HepG2 (cell line): ENCODE measurements at regions not wholly inside any gene's neighbourhood (a gene's known extent, or its start where the extent isn't known, plus 50 kb on each side); places are given as distances from the start of the nearest gene placed in this dataset.
A peak's percentile ranks its signal among the peaks of the same experiment; 100 is the strongest.

ENCODE experiments used
- ATAC-seq: fragments of 200-7000 bp; cut with Tn5 transposase; 3 replicates; pipeline ENCODE4 v1.9.1; 2020; ENCODE audit warnings: mild to moderate bottlenecking, moderate library complexity
- BruUV-seq: library from RNA; stranded (reverse); fragments of 400-500 nt; replicated peaks from 2 replicates; lab custom pipeline; 2021; lab: Mats Ljungman, UMichigan
- CTCF ChIA-PET: fragments of 300-600 bp; formaldehyde crosslinking; extraction: SDS; loops from one replicate; lab custom pipeline; 2021; ENCODE audit warnings: low total read pairs, inconsistent platforms, low intra/inter-chr PET ratio; lab: Yijun Ruan, JAX
- POLR2A ChIA-PET: fragments of 350-600 bp; sonication (Branson Sonifier 250); formaldehyde crosslinking; loops from one replicate; lab custom pipeline; 2020; ENCODE audit warnings: antibody characterized with exemption, inconsistent platforms; lab: Yijun Ruan, JAX
- DNase-seq: peaks from one replicate; pipeline ENCODE4 v3.0.0-alpha.2; 2015; ENCODE audit warnings: low spot score
- FAIRE-seq: peaks from 3 replicates; lab custom pipeline; 2011; peaks lifted over from hg19 to GRCh38; lab: Jason Lieb, UNC
- H2AFZ ChIP-seq: one replicate; pipeline ENCODE4 v1.6.1; 2011; ENCODE audit warnings: low read length, inconsistent platforms
- H3K27ac ChIP-seq: fragments of 300-600 bp; 3 replicates; pipeline ENCODE4 v1.8.0; 2011; ENCODE audit warnings: mixed run types, mild to moderate bottlenecking, mixed read lengths, low read length, inconsistent platforms; ENCODE audit not compliant: insufficient read depth; ENCODE audit errors: extremely low read length
- H3K27me3 ChIP-seq, 2 experiments: fragments of 200-600 bp in 1 of 2; 2 replicates in 1 of 2; 3 replicates in 1 of 2; pipeline versions ENCODE4 v1.6.0 to v1.8.0; 2011; ENCODE audit warnings: low read length in 2 of 2, mild to moderate bottlenecking in 2 of 2, moderate library complexity in 2 of 2, inconsistent platforms in 1 of 2; ENCODE audit not compliant: insufficient read depth in 2 of 2, control insufficient read depth in 1 of 2
- H3K36me3 ChIP-seq, 2 experiments: fragments of 200-600 bp in 1 of 2; replicated peaks in 1 of 2; 2 replicates in 1 of 2; 3 replicates in 1 of 2; pipeline versions ENCODE4 v1.5.1 to v1.8.0; 2011; ENCODE audit warnings: low read length in 2 of 2, inconsistent platforms in 1 of 2; ENCODE audit not compliant: insufficient read depth in 2 of 2, control insufficient read depth in 1 of 2
- H3K4me1 ChIP-seq: 2 replicates; pipeline ENCODE4 v1.5.1; 2012; ENCODE audit warnings: low read length, inconsistent platforms; ENCODE audit not compliant: insufficient read depth
- H3K4me2 ChIP-seq: 2 replicates; pipeline ENCODE4 v1.6.0; 2011; ENCODE audit warnings: low read depth, low read length, inconsistent platforms
- H3K4me3 ChIP-seq, 3 experiments: fragments of 200-600 bp in 1 of 3; sonication (generic), shearing (Covaris generic) in 1 of 3; replicated peaks in 1 of 3; 2 replicates each; pipeline ENCODE4 v1.5.1; 2011 to 2016; ENCODE audit warnings: low read length in 3 of 3, inconsistent platforms in 2 of 3, low read depth in 2 of 3, mild to moderate bottlenecking in 2 of 3, control low read depth in 1 of 3, mixed read lengths in 1 of 3; ENCODE audit not compliant: insufficient read depth in 1 of 3
- H3K79me2 ChIP-seq: one replicate; pipeline ENCODE4 v1.6.1; 2011; ENCODE audit warnings: low read length, inconsistent platforms; ENCODE audit not compliant: insufficient read depth
- H3K9ac ChIP-seq: 2 replicates; pipeline ENCODE4 v1.6.0; 2011; ENCODE audit warnings: mild to moderate bottlenecking, low read depth, low read length, inconsistent platforms; ENCODE audit not compliant: insufficient read depth
- H3K9me3 ChIP-seq: 2 replicates; pipeline ENCODE4 v1.5.1; 2012; ENCODE audit warnings: mild to moderate bottlenecking, low read length
- H4K20me1 ChIP-seq: 2 replicates; pipeline ENCODE4 v1.6.0; 2011; ENCODE audit warnings: inconsistent platforms, mild to moderate bottlenecking, low read length, moderate library complexity; ENCODE audit not compliant: insufficient read depth
- IKZF1 ChIP-seq: fragments of 450-650 bp; IDR thresholded peaks from 2 replicates; pipeline ENCODE4 v1.7.1; 2016
- MAFF ChIP-seq: IDR thresholded peaks from 2 replicates; pipeline ENCODE4 v1.6.1; 2011; ENCODE audit warnings: low read depth, low read length, improper control_type of control experiment
- ZFY ChIP-seq: sonication (generic); formaldehyde crosslinking; IDR thresholded peaks from 2 replicates; pipeline ENCODE4 v1.4.0; 2020; ENCODE audit warnings: missing genetic modification reagents
- WGBS: methylation state at CpG from one replicate; pipeline ENCODE4 v1.1.6; 2017; ENCODE audit warnings: low lambda C conversion rate; 5-methylcytosine and 5-hydroxymethylcytosine counted together
- in situ Hi-C: cut with HindIII; loops from 2 replicates; pipeline ENCODE4 v1.10.0; 2017; ENCODE audit warnings: low pct_unique_long_range_greater_than_20kb; ENCODE audit not compliant: extremely low pct_ligation_motif_present
- intact Hi-C: fragments of 100-400 bp; cut with micrococcal nuclease; formaldehyde crosslinking; loops from one replicate; pipeline ENCODE4 v1.10.0; 2022; ENCODE audit not compliant: unreplicated experiment
- TF ChIP-seq, protein P1 (sequence below): sonication (generic); formaldehyde crosslinking; IDR thresholded peaks from 2 replicates; pipeline ENCODE4 v1.4.0; 2020; ENCODE audit warnings: missing genetic modification reagents, borderline replicate concordance

DNA sequence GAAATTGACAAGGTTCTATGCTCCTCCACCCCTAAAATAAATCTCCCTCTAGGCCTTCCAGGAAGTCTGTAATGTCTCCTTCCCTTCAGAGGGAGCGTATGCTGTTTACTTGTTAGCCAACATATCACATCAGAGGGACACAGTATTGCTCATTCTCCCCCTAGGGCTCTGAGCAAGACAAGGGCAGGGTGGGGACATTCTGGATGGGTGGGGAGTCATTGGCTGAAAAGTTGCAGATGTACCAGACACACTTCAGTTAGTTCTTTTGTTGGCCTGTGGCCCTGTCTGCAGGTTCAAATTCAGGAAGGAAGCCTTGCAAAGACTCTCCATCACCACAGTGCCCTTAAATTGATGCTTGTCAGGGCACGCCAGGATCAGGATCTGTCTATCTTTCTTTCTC, 106.3 kb upstream of the TEX13D start (continued):
- no peak for TF ChIP-seq ZFY
- TF ChIP-seq, protein P1, sequence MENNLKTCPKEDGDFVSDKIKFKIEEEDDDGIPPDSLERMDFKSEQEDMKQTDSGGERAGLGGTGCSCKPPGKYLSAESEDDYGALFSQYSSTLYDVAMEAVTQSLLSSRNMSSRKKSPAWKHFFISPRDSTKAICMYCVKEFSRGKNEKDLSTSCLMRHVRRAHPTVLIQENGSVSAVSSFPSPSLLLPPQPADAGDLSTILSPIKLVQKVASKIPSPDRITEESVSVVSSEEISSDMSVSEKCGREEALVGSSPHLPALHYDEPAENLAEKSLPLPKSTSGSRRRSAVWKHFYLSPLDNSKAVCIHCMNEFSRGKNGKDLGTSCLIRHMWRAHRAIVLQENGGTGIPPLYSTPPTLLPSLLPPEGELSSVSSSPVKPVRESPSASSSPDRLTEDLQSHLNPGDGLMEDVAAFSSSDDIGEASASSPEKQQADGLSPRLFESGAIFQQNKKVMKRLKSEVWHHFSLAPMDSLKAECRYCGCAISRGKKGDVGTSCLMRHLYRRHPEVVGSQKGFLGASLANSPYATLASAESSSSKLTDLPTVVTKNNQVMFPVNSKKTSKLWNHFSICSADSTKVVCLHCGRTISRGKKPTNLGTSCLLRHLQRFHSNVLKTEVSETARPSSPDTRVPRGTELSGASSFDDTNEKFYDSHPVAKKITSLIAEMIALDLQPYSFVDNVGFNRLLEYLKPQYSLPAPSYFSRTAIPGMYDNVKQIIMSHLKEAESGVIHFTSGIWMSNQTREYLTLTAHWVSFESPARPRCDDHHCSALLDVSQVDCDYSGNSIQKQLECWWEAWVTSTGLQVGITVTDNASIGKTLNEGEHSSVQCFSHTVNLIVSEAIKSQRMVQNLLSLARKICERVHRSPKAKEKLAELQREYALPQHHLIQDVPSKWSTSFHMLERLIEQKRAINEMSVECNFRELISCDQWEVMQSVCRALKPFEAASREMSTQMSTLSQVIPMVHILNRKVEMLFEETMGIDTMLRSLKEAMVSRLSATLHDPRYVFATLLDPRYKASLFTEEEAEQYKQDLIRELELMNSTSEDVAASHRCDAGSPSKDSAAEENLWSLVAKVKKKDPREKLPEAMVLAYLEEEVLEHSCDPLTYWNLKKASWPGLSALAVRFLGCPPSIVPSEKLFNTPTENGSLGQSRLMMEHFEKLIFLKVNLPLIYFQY: no peak
- no peak for TF ChIP-seq IKZF1
- TF ChIP-seq, all 625 proteins: peak for 0

DNA sequence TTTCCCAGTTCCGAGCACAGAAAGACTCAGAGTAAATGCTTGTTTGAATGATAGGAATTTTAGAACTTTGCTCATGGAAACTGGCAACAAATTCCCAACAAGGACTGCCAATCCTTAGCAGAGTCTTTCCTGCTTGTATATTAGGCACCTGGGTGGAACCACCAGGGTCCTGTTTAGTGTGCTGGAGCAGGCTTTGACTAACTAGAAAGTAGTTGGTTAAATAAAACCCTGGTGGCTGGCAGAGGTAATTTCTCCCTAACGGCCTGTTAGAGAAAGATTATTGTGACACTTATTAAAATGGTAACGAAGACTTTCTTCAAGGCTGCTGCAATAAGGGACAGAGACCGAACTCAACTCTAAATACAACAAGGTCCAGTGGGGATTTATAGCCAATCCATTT, 103.6 kb upstream of the TEX13D start:
- Histone ChIP-seq H3K27me3 (no peaks in the 10 kb centered on the region), H2AFZ (no peak overlapping the region)
- BruUV-seq: no TSS peak
- no peak for TF ChIP-seq MAFF
- TF ChIP-seq, all 625 proteins: peak for 0
- H3K79me2 ChIP-seq: no peaks in the 10 kb centered on the region
- ChIA-PET POLR2A (interaction anchor here (1.0 kb wide), 1 partner anchor 12 kb away, joined by 3 read pairs; no protein-coding TSS in a partner anchor), CTCF (no interaction called here)
- intact Hi-C loops (no loop called here), in situ Hi-C loops (no loop called here)
- no peaks in the 10 kb centered on the region for H4K20me1 ChIP-seq
- H3K4me1 ChIP-seq: peaks cover 9% of the 10 kb centered on the region
- no peak overlapping the region for H3K4me3 ChIP-seq
- DNase-seq (no peak), FAIRE-seq (no peak), ATAC-seq (peak; percentile 72)
- H3K9me3 ChIP-seq: no peaks in the 10 kb centered on the region
- H3K9ac ChIP-seq: no peak overlapping the region
- no peaks in the 10 kb centered on the region for H3K36me3 ChIP-seq
- no peak overlapping the region for H3K4me2 ChIP-seq
- no peak overlapping the region for H3K27ac ChIP-seq
- WGBS: 52% methylated on average over 4 of the region's 4 CpGs
